Endothelial cell of umbilical vein (primary cell): ENCODE measurements at regions not wholly inside any gene's neighbourhood (a gene's known extent, or its start where the extent isn't known, plus 50 kb on each side); places are given as distances from the start of the nearest gene placed in this dataset.

Experiments used
- BruUV-seq: library from RNA; stranded (reverse); fragments of 400-500 nt; replicated peaks from 2 replicates; lab custom pipeline; 2021; lab: Mats Ljungman, UMichigan
- CTCF ChIA-PET: fragments of 300-600, 350-600 bp; sonication (Branson Sonifier 250); formaldehyde crosslinking; loops from one replicate; lab custom pipeline; 2021; ENCODE audit warnings: antibody characterized with exemption, inconsistent platforms; lab: Charles Lee
- POLR2A ChIA-PET: fragments of 300-600, 350-600 bp; sonication (Branson Sonifier 250); formaldehyde crosslinking; loops from one replicate; lab custom pipeline; 2021; ENCODE audit warnings: antibody characterized with exemption, inconsistent platforms; lab: Charles Lee
- DNase-seq: peaks from one replicate; pipeline ENCODE4 v3.0.0-alpha.2; 2011; ENCODE audit warnings: low read depth, low spot score
- FAIRE-seq: peaks from 2 replicates; lab custom pipeline; 2011; peaks lifted over from hg19 to GRCh38; lab: Jason Lieb, UNC
- H2AFZ ChIP-seq: 2 replicates; pipeline ENCODE4 v1.6.0; 2012; ENCODE audit warnings: low read depth, low read length, control low read depth, inconsistent platforms
- H3K27ac ChIP-seq: 2 replicates; pipeline ENCODE4 v1.5.1; 2011; ENCODE audit warnings: low read depth, mild to moderate bottlenecking, control low read depth, low read length, moderate library complexity; ENCODE audit not compliant: insufficient read depth
- H3K27me3 ChIP-seq, 2 experiments: 2 replicates each; pipeline versions ENCODE4 v1.6.0 to v1.6.1; 2011; ENCODE audit warnings: low read length in 2 of 2, mixed read lengths in 1 of 2; ENCODE audit not compliant: control insufficient read depth in 2 of 2, insufficient read depth in 2 of 2
- H3K36me3 ChIP-seq, 2 experiments: 2 replicates in 1 of 2; 3 replicates in 1 of 2; pipeline ENCODE4 v1.5.1; 2011; ENCODE audit warnings: low read length in 2 of 2, mild to moderate bottlenecking in 1 of 2, moderate library complexity in 1 of 2; ENCODE audit not compliant: control insufficient read depth in 2 of 2, insufficient read depth in 2 of 2; ENCODE audit errors: extremely low read depth in 1 of 2
- H3K4me1 ChIP-seq: 3 replicates; pipeline ENCODE4 v1.5.1; 2011; ENCODE audit warnings: mild to moderate bottlenecking, low read length; ENCODE audit not compliant: control insufficient read depth, insufficient read depth; ENCODE audit errors: extremely low read depth
- H3K4me2 ChIP-seq: 2 replicates; pipeline ENCODE4 v1.6.1; 2011; ENCODE audit warnings: low read length, control low read depth, mixed read lengths; ENCODE audit not compliant: insufficient read depth
- H3K4me3 ChIP-seq, 3 experiments: fragments of 200-600 bp in 1 of 3; sonication (generic), shearing (Covaris generic) in 1 of 3; replicated peaks in 1 of 3; 2 replicates each; pipeline ENCODE4 v1.5.1; 2011 to 2016; ENCODE audit warnings: control low read depth in 3 of 3, low read length in 3 of 3, mild to moderate bottlenecking in 2 of 3, inconsistent platforms in 1 of 3, low read depth in 1 of 3, moderate library complexity in 1 of 3; ENCODE audit not compliant: insufficient read depth in 1 of 3
- H3K79me2 ChIP-seq: 2 replicates; pipeline ENCODE4 v1.6.0; 2012; ENCODE audit warnings: low read length, inconsistent platforms; ENCODE audit not compliant: control insufficient read depth, insufficient read depth
- H3K9ac ChIP-seq: replicated peaks from 2 replicates; pipeline ENCODE3; 2011; ENCODE audit warnings: low read length, control low read depth; ENCODE audit not compliant: insufficient read depth; ENCODE audit errors: extremely low read depth
- H3K9me1 ChIP-seq: replicated peaks from 3 replicates; pipeline ENCODE4 v1.6.0; 2011; ENCODE audit warnings: mild to moderate bottlenecking, low read length; ENCODE audit not compliant: control insufficient read depth, insufficient read depth; ENCODE audit errors: extremely low read depth
- H3K9me3 ChIP-seq: replicated peaks from 2 replicates; pipeline ENCODE4 v1.5.1; 2012; ENCODE audit warnings: low read length, inconsistent platforms; ENCODE audit not compliant: control insufficient read depth, insufficient read depth
- H4K20me1 ChIP-seq: replicated peaks from 2 replicates; pipeline ENCODE3; 2011; ENCODE audit warnings: mild to moderate bottlenecking, low read length; ENCODE audit not compliant: control insufficient read depth, insufficient read depth; ENCODE audit errors: extremely low read depth
- EZH2 ChIP-seq: IDR thresholded peaks from 2 replicates; pipeline ENCODE4 v1.6.1; 2012; ENCODE audit warnings: borderline replicate concordance, low read depth, mild to moderate bottlenecking, moderate library complexity, low read length, inconsistent platforms; ENCODE audit not compliant: severe bottlenecking
- FOS ChIP-seq: IDR thresholded peaks from 2 replicates; pipeline ENCODE4 v1.6.1; 2011; ENCODE audit warnings: mild to moderate bottlenecking, low read length, moderate library complexity, borderline replicate concordance; ENCODE audit not compliant: insufficient read depth
- GATA2 ChIP-seq: IDR thresholded peaks from 2 replicates; pipeline ENCODE4 v1.7.0; 2011; ENCODE audit warnings: low read depth, mild to moderate bottlenecking, moderate library complexity, mixed read lengths, low read length; ENCODE audit not compliant: insufficient read length, insufficient read depth
- JUN ChIP-seq: IDR thresholded peaks from 2 replicates; pipeline ENCODE4 v1.6.1; 2011; ENCODE audit warnings: borderline replicate concordance, low read depth; ENCODE audit not compliant: insufficient read length, insufficient read depth
- MYC ChIP-seq: IDR thresholded peaks from one replicate; pipeline ENCODE4 v1.6.1; 2011; ENCODE audit warnings: mild to moderate bottlenecking, low read depth, low read length
- POLR2A ChIP-seq: IDR thresholded peaks from 2 replicates; pipeline ENCODE4 v1.6.1; 2012; ENCODE audit warnings: low read depth, mild to moderate bottlenecking, control low read depth, low read length
- POLR2AphosphoS5 ChIP-seq: IDR thresholded peaks from 2 replicates; pipeline ENCODE4 v1.6.1; 2012; ENCODE audit warnings: low read depth, mild to moderate bottlenecking, control low read depth, low read length, moderate library complexity; ENCODE audit not compliant: insufficient read depth
- dilution Hi-C: fragments of 300-500 bp; cut with MboI; formaldehyde crosslinking; loops from one replicate; pipeline ENCODE4 v1.15.0; 2019; ENCODE audit warnings: low sequenced_read_pairs; ENCODE audit not compliant: extremely low pct_ligation_motif_present
- intact Hi-C: fragments of 100-400 bp; cut with micrococcal nuclease; formaldehyde crosslinking; loops from one replicate; pipeline ENCODE4 v1.10.0; 2022
- TF ChIP-seq, protein P1 (sequence below): IDR thresholded peaks from 2 replicates; pipeline ENCODE4 v1.6.1; 2011; ENCODE audit not compliant: insufficient read depth, insufficient read length
- TF ChIP-seq, protein P2 (sequence below), 2 donors: IDR thresholded peaks; 1 replicate in 1 of 2; 2 replicates in 1 of 2; pipeline ENCODE4 v1.5.1; 2011; ENCODE audit warnings: low read length in 2 of 2, mild to moderate bottlenecking in 2 of 2, moderate library complexity in 2 of 2, control low read depth in 1 of 2, inconsistent platforms in 1 of 2, low read depth in 1 of 2; ENCODE audit not compliant: insufficient read depth in 1 of 2; ENCODE audit errors: extremely low read depth in 1 of 2

DNA sequence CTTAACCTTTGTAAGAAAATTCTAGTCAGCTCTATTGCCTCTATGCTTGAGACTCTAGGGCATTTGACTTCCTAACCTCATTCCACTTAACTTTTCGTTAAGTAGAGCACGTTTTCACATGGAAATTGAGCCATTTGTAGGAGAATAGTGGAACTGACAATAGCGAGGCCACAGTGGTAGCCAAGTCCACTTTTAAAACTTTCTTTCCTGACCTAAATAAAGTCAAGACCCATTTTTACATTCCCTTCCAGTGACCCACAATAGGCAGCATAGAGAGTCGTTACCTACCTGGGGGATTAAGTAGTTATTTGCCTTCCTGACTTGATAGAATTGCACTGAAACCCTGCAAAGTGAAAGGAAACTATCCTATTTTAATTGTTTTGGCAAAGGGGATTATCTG, 386.0 kb upstream of the NECTIN3 start:
- Histone ChIP-seq H3K9me3 (no peaks in the 10 kb centered on the region), H3K27me3 (no peaks in the 10 kb centered on the region), H3K4me1 (peaks cover 9% of the 10 kb centered on the region), H3K36me3 (no peaks in the 10 kb centered on the region), H2AFZ (no peak overlapping the region), H3K27ac (no peak overlapping the region), H3K79me2 (no peaks in the 10 kb centered on the region), H3K4me2 (no peak overlapping the region), H3K9me1 (no peaks in the 10 kb centered on the region), H3K9ac (no peak overlapping the region), H3K4me3 (no peak overlapping the region), H4K20me1 (no peaks in the 10 kb centered on the region)
- CTCF ChIA-PET: no interaction called here
- intact Hi-C loops: no loop called here
- dilution Hi-C loops: no loop called here
- no peak for TF ChIP-seq FOS
- no peak for TF ChIP-seq GATA2
- TF ChIP-seq POLR2AphosphoS5: no peak
- TF ChIP-seq JUN: no peak
- BruUV-seq: no TSS peak
- POLR2A ChIA-PET: no interaction called here
- no peak for DNase-seq
- FAIRE-seq: no peak

DNA sequence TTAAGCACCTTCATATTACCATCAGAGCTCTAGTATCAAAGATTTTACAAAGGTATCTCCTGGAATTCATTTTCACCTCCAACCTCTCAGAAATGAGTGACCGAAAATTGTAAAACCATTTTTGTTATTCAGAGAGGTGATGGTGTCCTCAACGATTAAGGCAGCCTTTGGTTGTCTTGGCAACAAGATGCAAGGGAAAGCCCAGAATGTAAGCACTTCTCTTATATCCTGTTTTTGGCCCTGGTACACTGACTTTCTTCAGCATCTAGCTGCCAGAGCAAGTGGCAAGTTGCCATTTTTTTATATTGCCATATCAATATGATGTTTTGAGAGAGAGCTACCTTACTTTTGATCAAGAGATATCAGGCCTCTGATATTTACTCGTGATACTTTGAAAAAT, 384.9 kb upstream of the NECTIN3 start:
- no peaks in the 10 kb centered on the region for H3K79me2 ChIP-seq
- peaks cover 9% of the 10 kb centered on the region for H3K4me1 ChIP-seq
- H4K20me1 ChIP-seq: no peaks in the 10 kb centered on the region
- dilution Hi-C loops: no loop called here
- H3K9me3 ChIP-seq: no peaks in the 10 kb centered on the region
- POLR2A ChIA-PET: no interaction called here
- no peak overlapping the region for H2AFZ ChIP-seq
- DNase-seq (peak; percentile 36), FAIRE-seq (no peak)
- H3K9me1 ChIP-seq: no peaks in the 10 kb centered on the region
- H3K36me3 ChIP-seq: no peaks in the 10 kb centered on the region
- CTCF ChIA-PET: interaction anchor here (0.9 kb wide), 1 partner anchor 173 kb away, joined by 3 read pairs; no protein-coding TSS in a partner anchor
- no peak overlapping the region for H3K9ac ChIP-seq
- TF ChIP-seq GATA2 (no peak), MYC (no peak), EZH2 (no peak), FOS (no peak), POLR2AphosphoS5 (no peak), POLR2A (no peak), JUN (no peak)
- TF ChIP-seq, protein P1, sequence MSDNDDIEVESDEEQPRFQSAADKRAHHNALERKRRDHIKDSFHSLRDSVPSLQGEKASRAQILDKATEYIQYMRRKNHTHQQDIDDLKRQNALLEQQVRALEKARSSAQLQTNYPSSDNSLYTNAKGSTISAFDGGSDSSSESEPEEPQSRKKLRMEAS: no peak
- TF ChIP-seq, protein P2, sequence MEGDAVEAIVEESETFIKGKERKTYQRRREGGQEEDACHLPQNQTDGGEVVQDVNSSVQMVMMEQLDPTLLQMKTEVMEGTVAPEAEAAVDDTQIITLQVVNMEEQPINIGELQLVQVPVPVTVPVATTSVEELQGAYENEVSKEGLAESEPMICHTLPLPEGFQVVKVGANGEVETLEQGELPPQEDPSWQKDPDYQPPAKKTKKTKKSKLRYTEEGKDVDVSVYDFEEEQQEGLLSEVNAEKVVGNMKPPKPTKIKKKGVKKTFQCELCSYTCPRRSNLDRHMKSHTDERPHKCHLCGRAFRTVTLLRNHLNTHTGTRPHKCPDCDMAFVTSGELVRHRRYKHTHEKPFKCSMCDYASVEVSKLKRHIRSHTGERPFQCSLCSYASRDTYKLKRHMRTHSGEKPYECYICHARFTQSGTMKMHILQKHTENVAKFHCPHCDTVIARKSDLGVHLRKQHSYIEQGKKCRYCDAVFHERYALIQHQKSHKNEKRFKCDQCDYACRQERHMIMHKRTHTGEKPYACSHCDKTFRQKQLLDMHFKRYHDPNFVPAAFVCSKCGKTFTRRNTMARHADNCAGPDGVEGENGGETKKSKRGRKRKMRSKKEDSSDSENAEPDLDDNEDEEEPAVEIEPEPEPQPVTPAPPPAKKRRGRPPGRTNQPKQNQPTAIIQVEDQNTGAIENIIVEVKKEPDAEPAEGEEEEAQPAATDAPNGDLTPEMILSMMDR (IDR thresholded peaks at IDR 0.05; ENCODE audit: extremely low read depth in 1 of 2, insufficient read depth in 1 of 2, low read depth in 1 of 2, low read length in 2 of 2): no peak
- no peak overlapping the region for H3K27ac ChIP-seq
- BruUV-seq: no TSS peak
- no peak overlapping the region for H3K4me2 ChIP-seq
- intact Hi-C loops: no loop called here
- no peak overlapping the region for H3K4me3 ChIP-seq
- no peaks in the 10 kb centered on the region for H3K27me3 ChIP-seq
